T-cell (primary cell): ENCODE measurements at regions not wholly inside any gene's neighbourhood (a gene's known extent, or its start where the extent isn't known, plus 50 kb on each side); places are given as distances from the start of the nearest gene placed in this dataset.
A peak's percentile ranks its signal among the peaks of the same experiment; 100 is the strongest.

Experiments
- ATAC-seq, 4 experiments: fragments of 200-7000 bp in 3 of 4; fragments of 150-1000 bp in 1 of 4; cut with Tn5 transposase; replicated peaks in 1 of 4; 1 replicate in 3 of 4; 2 replicates in 1 of 4; pipeline ENCODE4 v1.10.0; 2021; ENCODE audit warnings: moderate library complexity in 3 of 4, mild to moderate bottlenecking in 2 of 4, moderate number of reproducible peaks in 1 of 4
- CTCF ChIA-PET, 2 donors: fragments of 300-600 bp; sonication (Branson Sonifier 250); formaldehyde crosslinking; loops; one replicate each; lab custom pipeline; 2022; ENCODE audit warnings: antibody characterized with exemption in 2 of 2; lab: Charles Lee
- POLR2A ChIA-PET, 2 donors: fragments of 300-600 bp; sonication (Branson Sonifier 250); formaldehyde crosslinking; loops; one replicate each; lab custom pipeline; 2022; ENCODE audit warnings: antibody characterized with exemption in 2 of 2; lab: Charles Lee
- DNase-seq, 35 experiments: peaks; one replicate each; pipeline versions ENCODE4 v3.0.0 to v3.0.0-alpha.2; 2013 to 2023
- H3K27ac ChIP-seq: one replicate; pipeline ENCODE4 v1.5.1; 2013; ENCODE audit warnings: low read length
- H3K27me3 ChIP-seq, 2 experiments: replicated peaks in 1 of 2; 1 replicate in 1 of 2; 2 replicates in 1 of 2; pipeline versions ENCODE4 v1.6.1 to v1.7.0; 2013; ENCODE audit warnings: low read length in 1 of 2, mixed read lengths in 1 of 2; ENCODE audit not compliant: control insufficient read depth in 2 of 2, insufficient read depth in 2 of 2; ENCODE audit errors: extremely low read depth in 1 of 2
- H3K36me3 ChIP-seq, 2 donors: 1 replicate in 1 of 2; 2 replicates in 1 of 2; pipeline versions ENCODE4 v1.6.1 to v1.7.0; 2013; ENCODE audit warnings: low read length in 1 of 2; ENCODE audit not compliant: control insufficient read depth in 2 of 2, insufficient read depth in 1 of 2; ENCODE audit errors: extremely low read depth in 1 of 2
- H3K4me1 ChIP-seq, 2 experiments: 1 replicate in 1 of 2; 2 replicates in 1 of 2; pipeline versions ENCODE4 v1.6.1 to v1.7.0; 2013; ENCODE audit warnings: low read length in 2 of 2, mixed read lengths in 1 of 2; ENCODE audit not compliant: insufficient read depth in 2 of 2, control insufficient read depth in 1 of 2; ENCODE audit errors: extremely low read depth in 1 of 2
- H3K4me3 ChIP-seq, 2 donors: 1 replicate in 1 of 2; 2 replicates in 1 of 2; pipeline versions ENCODE4 v1.5.1 to v1.7.0; 2013; ENCODE audit warnings: mild to moderate bottlenecking in 2 of 2, low read length in 1 of 2, moderate library complexity in 1 of 2; ENCODE audit not compliant: control insufficient read depth in 1 of 2; ENCODE audit errors: extremely low read depth in 1 of 2
- H3K9me3 ChIP-seq: 2 replicates; pipeline ENCODE4 v1.7.0; 2013
- H3K27ac Mint-ChIP-seq, 2 donors: one replicate each; pipeline ENCODE4 v1.8.0; 2020 to 2021; ENCODE audit warnings: mild to moderate bottlenecking in 2 of 2, mixed read lengths in 2 of 2
- H3K27me3 Mint-ChIP-seq, 2 donors: one replicate each; pipeline ENCODE4 v1.8.0; 2021 to 2022; ENCODE audit warnings: mixed read lengths in 2 of 2
- H3K36me3 Mint-ChIP-seq: one replicate; pipeline ENCODE4 v1.8.0; 2021; ENCODE audit warnings: mixed read lengths
- H3K4me1 Mint-ChIP-seq, 3 donors: one replicate each; pipeline ENCODE4 v1.8.0; 2020 to 2022; ENCODE audit warnings: mixed read lengths in 3 of 3, mild to moderate bottlenecking in 1 of 3
- H3K4me3 Mint-ChIP-seq, 3 donors: one replicate each; pipeline ENCODE4 v1.8.0; 2020 to 2022; ENCODE audit warnings: mild to moderate bottlenecking in 3 of 3, mixed read lengths in 3 of 3, moderate library complexity in 3 of 3
- H3K9me3 Mint-ChIP-seq, 3 donors: one replicate each; pipeline ENCODE4 v1.8.0; 2020 to 2022; ENCODE audit warnings: mixed read lengths in 3 of 3
- WGBS: methylation state at CpG from one replicate; pipeline ENCODE4 v1.1.5; 2013; ENCODE audit warnings: missing lambda C conversion rate; ENCODE audit not compliant: insufficient coverage; 5-methylcytosine and 5-hydroxymethylcytosine counted together

GRCh38 chr15:38861108-38861507, 296.5 kb upstream of the RASGRP1 start:
- ChIA-PET CTCF (no interaction called here), POLR2A (no interaction called here)
- DNase-seq (no peak), ATAC-seq (no peak)
- Mint-ChIP-seq H3K36me3 (no peaks in the 10 kb centered on the region), H3K4me3 (no peak overlapping the region), H3K27me3 (peaks cover 6 to 38% of the 10 kb centered on the region in 2 donors), H3K27ac (no peak overlapping the region), H3K9me3 (no peaks in the 10 kb centered on the region), H3K4me1 (no peaks in the 10 kb centered on the region)
- Histone ChIP-seq H3K27ac (no peak overlapping the region), H3K36me3 (no peaks in the 10 kb centered on the region), H3K27me3 (peaks cover 0 to 2% of the 10 kb centered on the region in 2 experiments), H3K9me3 (no peaks in the 10 kb centered on the region), H3K4me1 (no peaks in the 10 kb centered on the region), H3K4me3 (no peak overlapping the region)

DNA sequence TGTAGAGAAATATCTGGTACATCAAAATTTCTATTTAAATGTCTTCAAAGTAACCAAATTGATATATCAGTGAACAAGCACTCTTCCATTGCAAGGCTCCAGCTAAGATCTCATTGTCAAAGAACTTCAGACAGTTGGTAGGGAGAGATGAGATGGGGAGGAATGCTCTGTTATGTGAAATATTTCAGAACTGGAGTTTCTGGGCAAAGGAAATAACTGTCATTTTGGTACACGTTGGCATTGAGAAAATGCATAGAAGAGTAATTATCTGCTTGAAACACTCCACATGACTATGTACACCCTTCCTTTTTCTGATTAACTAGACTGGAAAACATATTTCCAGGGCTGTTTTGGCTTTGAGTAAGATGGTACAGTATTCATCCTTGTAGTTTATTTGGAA, 297.5 kb upstream of the RASGRP1 start:
- no peaks in the 10 kb centered on the region for H3K36me3 Mint-ChIP-seq
- no peaks in the 10 kb centered on the region for H3K9me3 Mint-ChIP-seq
- no CpG with 5 or more reads among the region's 1 CpG for WGBS
- H3K27me3 Mint-ChIP-seq = peaks cover 6 to 39% of the 10 kb centered on the region in 2 donors
- ChIA-PET POLR2A (no interaction called here), CTCF (interaction anchor here in 1 of 2 donors (1.1 kb wide), 1 partner anchor 19 kb away, joined by 3 read pairs; no protein-coding TSS in a partner anchor)
- ATAC-seq (no peak), DNase-seq (no peak)
- H3K27ac ChIP-seq = no peak overlapping the region
- no peaks in the 10 kb centered on the region for H3K4me1 ChIP-seq
- H3K4me3 Mint-ChIP-seq = no peak overlapping the region
- H3K9me3 ChIP-seq = no peaks in the 10 kb centered on the region
- H3K27me3 ChIP-seq = peaks cover 0 to 2% of the 10 kb centered on the region in 2 experiments
- H3K4me1 Mint-ChIP-seq = no peaks in the 10 kb centered on the region
- H3K36me3 ChIP-seq = no peaks in the 10 kb centered on the region
- H3K27ac Mint-ChIP-seq = no peak overlapping the region
- no peak overlapping the region for H3K4me3 ChIP-seq

DNA sequence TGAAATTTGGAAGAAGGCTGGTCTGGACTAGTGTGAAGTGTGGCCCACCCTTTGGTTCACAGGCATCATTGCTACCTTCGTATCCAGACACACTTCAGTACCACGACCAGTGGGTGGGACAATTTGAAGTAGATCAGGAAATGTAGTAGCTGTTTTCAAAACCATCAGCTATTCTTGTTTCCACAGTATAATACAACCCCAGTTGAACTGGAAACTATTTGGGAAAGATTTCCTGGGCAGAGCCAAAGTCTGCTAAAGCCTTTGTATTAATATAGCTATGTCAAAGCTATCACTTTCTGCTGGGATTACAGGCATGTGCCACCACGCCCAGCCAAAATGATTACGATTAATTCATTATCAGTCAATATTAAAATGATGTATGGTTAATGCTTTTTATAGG, 298.8 kb upstream of the RASGRP1 start:
- no CpG with 5 or more reads among the region's 4 CpGs for WGBS
- no peak for DNase-seq
- no peaks in the 10 kb centered on the region for H3K36me3 ChIP-seq
- H3K4me1 ChIP-seq = no peaks in the 10 kb centered on the region
- POLR2A ChIA-PET = no interaction called here
- peaks cover 2 to 34% of the 10 kb centered on the region in 2 donors for H3K27me3 Mint-ChIP-seq
- ATAC-seq = no peak
- no peaks in the 10 kb centered on the region for H3K9me3 Mint-ChIP-seq
- H3K27ac Mint-ChIP-seq = no peak overlapping the region
- no peaks in the 10 kb centered on the region for H3K4me1 Mint-ChIP-seq
- H3K27ac ChIP-seq = no peak overlapping the region
- no peak overlapping the region for H3K4me3 ChIP-seq
- H3K27me3 ChIP-seq = no peaks in the 10 kb centered on the region
- H3K4me3 Mint-ChIP-seq = no peak overlapping the region
- no peaks in the 10 kb centered on the region for H3K36me3 Mint-ChIP-seq
- CTCF ChIA-PET = interaction anchor here in 1 of 2 donors (0.6 to 1.6 kb wide), 3 partner anchors 32 to 156 kb away, joined by 3 read pairs; no protein-coding TSS in a partner anchor
- no peaks in the 10 kb centered on the region for H3K9me3 ChIP-seq

- DNase-seq (peak in 4 of 35 experiments; percentile 1 to 25 (median 2)), ATAC-seq (no peak)
- Mint-ChIP-seq H3K4me1 (no peaks in the 10 kb centered on the region), H3K27ac (no peak overlapping the region), H3K4me3 (no peak overlapping the region), H3K36me3 (no peaks in the 10 kb centered on the region), H3K27me3 (peaks cover 2 to 34% of the 10 kb centered on the region in 2 donors), H3K9me3 (no peaks in the 10 kb centered on the region)
- Histone ChIP-seq H3K27me3 (no peaks in the 10 kb centered on the region), H3K4me3 (no peak overlapping the region), H3K36me3 (no peaks in the 10 kb centered on the region), H3K4me1 (no peaks in the 10 kb centered on the region), H3K9me3 (no peaks in the 10 kb centered on the region), H3K27ac (no peak overlapping the region)
- CTCF ChIA-PET = interaction anchor here (0.5 to 1.6 kb wide), 3 partner anchors 26 to 424 kb away, joined by 3 to 4 read pairs (median 3); no protein-coding TSS in a partner anchor
- POLR2A ChIA-PET = no interaction called here
- WGBS = no CpG with 5 or more reads among the region's 3 CpGs
Observed at GRCh38 chr15:38864122-38864521, 299.5 kb upstream of the RASGRP1 start.

DNA sequence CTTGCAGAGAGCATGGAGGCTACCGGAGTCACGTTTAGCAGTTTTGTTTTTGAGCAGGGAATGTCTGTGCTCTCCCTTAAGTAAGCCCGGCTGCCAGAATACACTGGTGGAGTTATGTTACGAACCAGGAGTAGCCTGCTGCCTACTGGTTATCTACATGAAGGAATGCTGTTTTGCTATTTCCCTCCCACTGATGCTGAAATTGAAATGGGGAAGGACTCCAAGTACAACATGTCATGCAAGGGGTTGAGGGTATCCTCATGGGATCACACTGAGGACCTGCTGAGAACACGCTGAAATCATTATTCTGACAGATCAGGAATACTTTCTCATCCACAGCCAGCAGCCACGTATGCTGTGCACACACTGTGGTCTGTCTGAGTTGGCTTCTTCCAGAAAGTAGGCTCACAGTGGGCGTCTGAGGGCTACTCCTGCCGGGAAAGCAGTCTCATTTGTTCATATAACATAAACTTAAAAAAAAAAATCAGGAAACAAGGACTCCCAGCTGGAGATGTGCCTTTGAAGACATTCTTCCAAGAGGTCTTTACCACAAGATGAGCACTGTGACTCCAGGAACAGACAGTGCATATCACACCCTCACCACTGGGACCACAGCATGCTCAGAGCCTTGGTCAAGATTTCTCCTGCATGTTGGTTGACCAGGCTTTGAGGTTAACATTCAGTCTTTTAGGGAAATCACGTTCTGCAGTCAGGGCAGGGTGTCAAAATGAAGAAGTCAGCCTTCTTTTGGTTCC, 300.4 kb upstream of the RASGRP1 start:
- Mint-ChIP-seq H3K27me3 (peaks cover 2 to 31% of the 10 kb centered on the region in 2 donors), H3K36me3 (no peaks in the 10 kb centered on the region), H3K27ac (no peak overlapping the region), H3K4me3 (no peak overlapping the region), H3K4me1 (no peaks in the 10 kb centered on the region), H3K9me3 (no peaks in the 10 kb centered on the region)
- ChIA-PET CTCF (interaction anchor here in 1 of 2 donors (0.9 to 1.6 kb wide), 2 partner anchors 158 to 425 kb away, joined by 3 read pairs; no protein-coding TSS in a partner anchor), POLR2A (no interaction called here)
- no peaks in the 10 kb centered on the region for H3K9me3 ChIP-seq
- ATAC-seq (no peak), DNase-seq (no peak)
- H3K4me1 ChIP-seq = no peaks in the 10 kb centered on the region
- no peak overlapping the region for H3K27ac ChIP-seq
- H3K27me3 ChIP-seq = no peaks in the 10 kb centered on the region
- WGBS = 75% methylated on average over 5 of the region's 9 CpGs
- H3K36me3 ChIP-seq = no peaks in the 10 kb centered on the region
- no peak overlapping the region for H3K4me3 ChIP-seq

DNA sequence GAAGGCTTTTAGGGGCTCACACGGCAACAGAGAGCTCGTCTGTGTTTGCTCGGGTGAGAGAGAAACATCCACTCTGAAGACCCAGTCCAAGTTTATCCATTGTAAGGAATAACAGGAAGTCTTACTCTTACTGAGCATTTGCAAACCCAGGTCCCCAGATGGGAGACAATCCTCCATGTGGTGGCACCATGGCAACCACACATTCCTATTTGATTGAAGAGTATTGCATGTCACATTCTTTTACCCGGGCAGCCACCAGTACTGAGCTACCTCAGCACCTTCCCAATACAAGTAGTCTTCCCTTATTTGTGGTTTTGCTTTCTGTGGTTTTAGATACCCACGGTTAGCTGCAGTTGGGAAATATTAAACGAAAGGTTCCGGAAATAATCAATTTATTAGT, 302.9 kb upstream of the RASGRP1 start:
- ChIA-PET CTCF (no interaction called here), POLR2A (no interaction called here)
- H3K27me3 ChIP-seq = no peaks in the 10 kb centered on the region
- H3K9me3 ChIP-seq = no peaks in the 10 kb centered on the region
- peaks cover 8 to 28% of the 10 kb centered on the region in 2 donors for H3K27me3 Mint-ChIP-seq
- no peaks in the 10 kb centered on the region for H3K36me3 Mint-ChIP-seq
- no peaks in the 10 kb centered on the region for H3K4me1 ChIP-seq
- ATAC-seq = no peak
- WGBS = no CpG with 5 or more reads among the region's 7 CpGs
- H3K27ac Mint-ChIP-seq = no peak overlapping the region
- no peak overlapping the region for H3K27ac ChIP-seq
- H3K4me3 ChIP-seq = no peak overlapping the region
- no peaks in the 10 kb centered on the region for H3K36me3 ChIP-seq
- no peak for DNase-seq
- no peaks in the 10 kb centered on the region for H3K4me1 Mint-ChIP-seq
- H3K4me3 Mint-ChIP-seq = no peak overlapping the region
- H3K9me3 Mint-ChIP-seq = no peaks in the 10 kb centered on the region
